ENCODE measurements at regions not wholly inside any gene's neighbourhood (a gene's known extent, or its start where the extent isn't known, plus 50 kb on each side); places are given as distances from the start of the nearest gene placed in this dataset.

GRCh38 chr13:34779171-34779570 lies 162.9 kb upstream of the NBEA start:
- Histone ChIP-seq H3K79me2 (ENCODE audit: control insufficient read depth, insufficient read depth, low read length) (no peaks in the 10 kb centered on the region), H3K27ac (ENCODE audit: insufficient read depth, low read depth, low read length) (no peak overlapping the region), H4K20me1 (replicated peaks; ENCODE audit: control insufficient read depth, extremely low read depth, insufficient read depth, low read length) (no peaks in the 10 kb centered on the region), H3K9ac (replicated peaks; ENCODE audit: extremely low read depth, insufficient read depth, low read length) (no peak overlapping the region), H3K9me1 (replicated peaks; ENCODE audit: control insufficient read depth, extremely low read depth, insufficient read depth, low read length) (no peaks in the 10 kb centered on the region), H3K36me3 (ENCODE audit: control insufficient read depth in 2 of 2, extremely low read depth in 1 of 2, insufficient read depth in 2 of 2, low read length in 2 of 2) (no peaks in the 10 kb centered on the region), H3K27me3 (ENCODE audit: control insufficient read depth in 2 of 2, insufficient read depth in 2 of 2, low read length in 2 of 2) (no peaks in the 10 kb centered on the region), H3K9me3 (replicated peaks; ENCODE audit: control insufficient read depth, insufficient read depth, low read length) (no peaks in the 10 kb centered on the region), H3K4me2 (ENCODE audit: insufficient read depth, low read length) (no peak overlapping the region), H3K4me3 (replicated peaks in 1 of 3; ENCODE audit: insufficient read depth in 1 of 3, low read depth in 1 of 3, low read length in 3 of 3) (no peak overlapping the region), H2AFZ (ENCODE audit: low read depth, low read length) (no peak overlapping the region), H3K4me1 (ENCODE audit: control insufficient read depth, extremely low read depth, insufficient read depth, low read length) (no peaks in the 10 kb centered on the region)
- CTCF ChIA-PET, result no interaction called here
- dilution Hi-C loops (cut with MboI; ENCODE audit: extremely low pct_ligation_motif_present, low sequenced_read_pairs) (no loop called here), intact Hi-C loops (cut with micrococcal nuclease) (no loop called here)
- DNase-seq (ENCODE audit: low read depth, low spot score) (no peak), FAIRE-seq (no peak)
- no peak for TF ChIP-seq MAX (IDR thresholded peaks at IDR 0.05; ENCODE audit: insufficient read depth, insufficient read length)
- TF ChIP-seq GATA2 (IDR thresholded peaks at IDR 0.05; ENCODE audit: insufficient read depth, insufficient read length, low read depth, low read length), result no peak
- TF ChIP-seq, protein P1, sequence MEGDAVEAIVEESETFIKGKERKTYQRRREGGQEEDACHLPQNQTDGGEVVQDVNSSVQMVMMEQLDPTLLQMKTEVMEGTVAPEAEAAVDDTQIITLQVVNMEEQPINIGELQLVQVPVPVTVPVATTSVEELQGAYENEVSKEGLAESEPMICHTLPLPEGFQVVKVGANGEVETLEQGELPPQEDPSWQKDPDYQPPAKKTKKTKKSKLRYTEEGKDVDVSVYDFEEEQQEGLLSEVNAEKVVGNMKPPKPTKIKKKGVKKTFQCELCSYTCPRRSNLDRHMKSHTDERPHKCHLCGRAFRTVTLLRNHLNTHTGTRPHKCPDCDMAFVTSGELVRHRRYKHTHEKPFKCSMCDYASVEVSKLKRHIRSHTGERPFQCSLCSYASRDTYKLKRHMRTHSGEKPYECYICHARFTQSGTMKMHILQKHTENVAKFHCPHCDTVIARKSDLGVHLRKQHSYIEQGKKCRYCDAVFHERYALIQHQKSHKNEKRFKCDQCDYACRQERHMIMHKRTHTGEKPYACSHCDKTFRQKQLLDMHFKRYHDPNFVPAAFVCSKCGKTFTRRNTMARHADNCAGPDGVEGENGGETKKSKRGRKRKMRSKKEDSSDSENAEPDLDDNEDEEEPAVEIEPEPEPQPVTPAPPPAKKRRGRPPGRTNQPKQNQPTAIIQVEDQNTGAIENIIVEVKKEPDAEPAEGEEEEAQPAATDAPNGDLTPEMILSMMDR (IDR thresholded peaks at IDR 0.05; ENCODE audit: extremely low read depth in 1 of 2, insufficient read depth in 1 of 2, low read depth in 1 of 2, low read length in 2 of 2), result no peak
- no peak for TF ChIP-seq EZH2 (IDR thresholded peaks at IDR 0.05; ENCODE audit: borderline replicate concordance, low read depth, low read length, severe bottlenecking)
- TF ChIP-seq FOS (IDR thresholded peaks at IDR 0.05; ENCODE audit: borderline replicate concordance, insufficient read depth, low read length), result no peak
- no peak for TF ChIP-seq MYC (IDR thresholded peaks at IDR 0.05; ENCODE audit: low read depth, low read length)
- TF ChIP-seq POLR2AphosphoS5 (IDR thresholded peaks at IDR 0.05; ENCODE audit: insufficient read depth, low read depth, low read length), result no peak
- TF ChIP-seq JUN (IDR thresholded peaks at IDR 0.05; ENCODE audit: borderline replicate concordance, insufficient read depth, insufficient read length, low read depth), result no peak
- TF ChIP-seq POLR2A (IDR thresholded peaks at IDR 0.05; ENCODE audit: low read depth, low read length), result no peak
- POLR2A ChIA-PET, result no interaction called here
- no TSS peak for BruUV-seq (replicated peaks)
